ENCODE measurements at regions not wholly inside any gene's neighbourhood (a gene's known extent, or its start where the extent isn't known, plus 50 kb on each side); places are given as distances from the start of the nearest gene placed in this dataset.

DNA sequence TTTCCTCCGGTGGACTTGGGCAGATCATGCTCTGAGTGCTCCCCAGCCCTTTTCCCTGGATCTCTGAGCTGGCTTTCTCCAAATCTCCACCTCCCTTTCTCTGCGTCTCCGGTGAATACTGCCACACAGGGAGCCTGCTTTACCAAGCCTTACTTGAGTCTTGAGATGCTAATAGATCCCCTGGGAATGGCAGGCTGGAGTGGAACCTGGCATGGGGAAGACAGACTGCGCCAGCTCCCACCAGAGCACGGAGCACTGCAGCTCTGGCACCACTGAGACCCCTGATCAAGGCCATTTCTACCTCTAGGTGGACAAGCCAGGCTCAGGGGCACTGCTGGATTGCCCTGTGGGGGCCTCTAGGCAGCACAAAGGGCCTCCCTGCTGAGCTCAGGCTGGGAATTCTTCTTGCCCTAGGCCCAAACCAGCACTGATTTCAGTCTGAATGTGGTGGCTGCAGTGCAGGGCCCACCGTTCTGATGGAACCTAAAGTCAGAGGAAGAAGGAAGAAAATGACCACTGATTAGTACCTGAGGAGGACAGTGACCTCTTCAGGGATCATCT lies 74.3 kb upstream of the CRHR1 start:
- DNase-seq (ENCODE audit: low read depth in 3 of 3, low spot score in 1 of 3) = no peak

DNA sequence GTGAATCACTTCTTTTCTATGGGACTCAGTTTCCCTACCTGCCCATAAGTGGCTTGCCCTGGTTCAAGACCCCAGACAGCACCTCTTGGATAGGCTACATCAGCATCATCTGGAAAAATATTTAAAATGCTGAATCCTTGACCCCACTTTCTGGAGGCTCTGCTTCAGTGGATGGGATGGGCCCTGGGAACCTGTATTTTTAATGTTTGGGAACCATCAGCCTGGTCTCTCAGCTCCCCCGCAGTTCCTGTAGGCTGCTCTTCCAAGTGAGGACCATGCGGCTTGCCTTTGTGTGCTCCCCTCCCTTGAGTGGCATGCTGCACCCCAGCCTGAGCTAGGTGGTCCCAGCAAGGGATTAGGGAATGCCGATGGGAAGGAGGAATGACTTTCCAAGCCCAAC lies 68.3 kb upstream of the CRHR1 start:
- no peak for DNase-seq (ENCODE audit: low read depth in 3 of 3, low spot score in 1 of 3)

DNA sequence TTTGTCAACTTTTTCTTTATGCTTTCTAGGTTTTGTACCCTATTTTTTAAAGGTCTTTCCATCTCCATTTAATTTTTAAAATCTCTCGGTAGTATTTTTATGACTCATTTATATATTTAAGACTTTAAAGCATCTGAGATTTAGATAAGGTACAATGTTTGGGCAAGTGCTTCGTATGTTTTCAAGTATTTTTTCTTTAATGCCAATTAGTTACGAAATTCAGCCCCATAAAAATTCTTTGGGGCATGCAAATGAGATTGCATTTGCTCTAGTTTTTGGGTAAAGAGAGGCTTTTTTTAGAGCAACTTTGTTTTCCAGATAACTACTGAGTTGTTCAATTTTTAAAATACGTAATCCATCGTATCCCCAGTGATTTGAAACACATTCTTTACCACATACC lies 65.3 kb upstream of the CRHR1 start:
- no peak for DNase-seq (ENCODE audit: low read depth in 3 of 3, low spot score in 1 of 3)

DNA sequence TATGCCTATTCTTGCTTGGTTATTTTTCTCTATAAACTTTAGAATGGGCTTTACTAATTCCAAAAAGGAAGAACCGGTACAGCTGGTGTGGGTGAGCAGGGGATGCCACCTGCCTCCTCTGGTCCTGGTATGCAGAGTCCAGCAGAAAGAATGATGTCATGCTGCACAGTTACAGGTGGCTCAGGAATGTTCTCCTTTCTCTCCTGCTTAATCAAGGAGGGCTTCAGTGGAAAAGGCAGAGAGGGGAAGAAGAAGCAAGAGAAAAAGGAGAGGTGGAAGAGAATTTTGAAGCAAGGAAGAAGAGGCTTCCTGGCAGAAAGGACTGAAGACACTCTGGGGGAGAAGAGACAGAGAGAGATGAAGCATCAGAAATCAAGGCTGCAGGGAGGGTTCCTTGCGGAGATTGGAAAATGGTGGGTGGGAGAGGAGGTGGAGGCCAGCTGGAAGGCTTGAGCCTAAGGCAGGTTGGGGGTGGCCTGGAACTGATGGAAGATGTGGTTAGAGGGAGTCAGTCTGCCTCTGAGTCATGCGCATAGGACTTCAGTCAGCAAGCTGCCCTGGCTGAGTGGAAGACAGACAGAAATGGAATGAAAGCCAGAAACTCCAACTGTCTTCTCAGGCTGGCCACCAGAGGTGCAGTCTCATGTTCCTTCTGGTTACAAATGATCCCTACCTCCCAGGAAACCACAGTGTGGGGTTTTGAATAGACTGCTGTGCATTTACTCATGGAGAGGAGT lies 64.6 kb upstream of the CRHR1 start:
- DNase-seq (ENCODE audit: low read depth in 3 of 3, low spot score in 1 of 3) = no peak

DNA sequence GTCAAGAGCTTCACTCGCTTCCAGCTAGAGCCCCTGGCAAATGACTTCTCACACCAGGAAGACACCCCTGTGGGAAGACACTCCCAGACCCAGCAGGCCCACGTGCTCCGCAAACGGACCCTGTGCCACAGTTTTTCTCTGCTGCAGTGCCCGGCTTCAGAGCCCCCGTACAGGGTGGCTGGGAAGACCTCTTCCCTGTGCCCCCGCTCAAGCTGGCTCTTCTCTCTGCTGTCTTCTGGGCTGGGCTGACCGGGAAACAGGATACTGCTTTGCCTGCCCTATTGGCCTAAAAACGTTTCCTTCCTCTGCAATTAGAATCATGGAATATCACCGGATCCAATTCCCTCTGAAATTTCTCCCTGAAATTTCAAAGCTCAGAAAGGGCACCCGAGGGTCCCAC lies 63.7 kb upstream of the CRHR1 start:
- no peak for DNase-seq (ENCODE audit: low read depth in 3 of 3, low spot score in 1 of 3)

DNA sequence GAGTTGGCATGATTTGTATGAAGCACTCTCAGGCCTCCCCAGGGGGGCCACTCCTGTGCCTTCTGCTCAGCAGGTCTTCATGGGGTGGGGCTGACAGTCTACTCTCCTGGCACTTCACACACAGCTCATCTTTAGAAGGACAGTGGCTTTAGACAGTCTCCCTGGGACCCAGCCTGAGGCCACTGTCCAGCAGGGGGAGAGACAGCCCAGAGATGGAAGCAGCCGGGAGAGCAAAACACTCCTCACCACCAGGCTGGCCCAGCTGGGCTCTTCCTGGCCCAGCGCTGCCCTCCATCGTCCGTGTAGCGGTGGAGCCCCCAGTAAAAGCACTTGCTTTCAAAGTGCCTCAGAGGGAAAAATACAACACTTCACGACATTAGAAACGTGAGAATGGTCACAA lies 62.0 kb upstream of the CRHR1 start:
- DNase-seq (ENCODE audit: low read depth in 3 of 3, low spot score in 1 of 3) = no peak

DNA sequence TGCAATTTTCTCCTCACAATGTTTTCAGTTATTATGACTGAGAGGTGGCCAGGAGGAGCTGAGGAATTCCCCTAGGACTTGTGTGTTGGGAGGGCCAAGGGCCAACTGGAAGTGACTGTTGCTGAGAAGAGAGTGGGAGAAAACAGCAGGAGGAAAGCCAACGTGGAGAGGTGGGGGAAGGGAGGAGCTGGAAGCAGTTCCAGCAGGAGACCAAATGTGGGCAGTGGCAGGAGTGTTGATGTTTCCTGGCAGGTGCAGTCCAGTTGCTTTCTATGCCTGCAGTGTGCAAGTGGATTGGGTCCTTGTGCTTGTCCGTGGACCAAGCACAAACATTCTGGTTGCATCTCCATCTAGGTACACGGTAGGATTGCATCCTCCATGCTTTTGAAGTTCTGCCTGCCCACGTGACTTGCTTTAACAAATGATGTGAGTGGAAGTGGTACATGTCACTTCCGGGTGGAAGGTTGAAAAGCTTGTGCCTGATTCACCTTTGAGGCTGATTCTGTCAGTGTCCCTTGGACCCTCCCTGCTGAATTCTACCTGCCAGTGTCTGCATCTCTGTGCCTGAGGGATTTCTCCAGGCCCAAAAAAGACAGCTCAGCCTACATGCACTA lies 54.7 kb upstream of the CRHR1 start:
- DNase-seq (ENCODE audit: low read depth in 3 of 3, low spot score in 1 of 3) = no peak

DNA sequence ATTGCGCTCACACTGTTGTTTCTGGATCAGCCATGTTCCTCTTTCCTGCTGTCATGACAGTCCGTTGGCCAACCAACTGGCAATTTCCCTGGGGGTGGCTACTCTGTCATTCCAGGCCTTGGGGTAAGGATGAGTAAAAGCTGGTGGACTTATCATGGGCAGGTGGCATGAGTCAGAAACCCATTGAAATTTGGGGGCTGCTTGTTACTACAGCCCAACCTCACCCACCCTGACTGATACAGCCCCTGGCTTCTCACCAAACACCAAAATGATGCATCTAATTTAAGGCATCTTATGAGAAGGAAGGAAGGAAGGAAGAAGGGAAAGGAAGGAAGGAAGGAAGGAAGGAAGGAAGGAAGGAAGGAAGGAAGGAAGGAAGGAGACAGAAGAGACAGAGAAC lies 53.9 kb upstream of the CRHR1 start:
- DNase-seq (ENCODE audit: low read depth in 3 of 3, low spot score in 1 of 3) = no peak

DNA sequence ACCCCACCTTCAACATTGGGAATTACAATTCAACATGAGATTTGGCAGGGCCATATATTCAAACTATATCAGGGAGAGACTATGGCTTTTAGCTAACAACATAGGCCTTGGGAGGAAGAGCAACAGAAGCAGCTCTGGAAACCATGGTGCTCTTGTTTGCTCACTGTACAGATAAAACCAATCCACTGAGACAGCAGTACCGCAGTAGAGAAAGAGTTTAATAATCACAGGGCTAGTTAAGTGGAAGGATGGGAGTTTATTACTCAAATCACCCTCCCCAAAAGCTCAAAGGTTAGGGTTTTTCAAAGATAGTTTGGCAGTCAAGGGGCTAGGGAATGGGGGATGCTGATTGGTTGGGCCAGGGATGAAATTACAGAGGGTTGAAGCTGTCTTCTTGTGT lies 52.7 kb upstream of the CRHR1 start:
- no peak for DNase-seq (ENCODE audit: low read depth in 3 of 3, low spot score in 1 of 3)

DNA sequence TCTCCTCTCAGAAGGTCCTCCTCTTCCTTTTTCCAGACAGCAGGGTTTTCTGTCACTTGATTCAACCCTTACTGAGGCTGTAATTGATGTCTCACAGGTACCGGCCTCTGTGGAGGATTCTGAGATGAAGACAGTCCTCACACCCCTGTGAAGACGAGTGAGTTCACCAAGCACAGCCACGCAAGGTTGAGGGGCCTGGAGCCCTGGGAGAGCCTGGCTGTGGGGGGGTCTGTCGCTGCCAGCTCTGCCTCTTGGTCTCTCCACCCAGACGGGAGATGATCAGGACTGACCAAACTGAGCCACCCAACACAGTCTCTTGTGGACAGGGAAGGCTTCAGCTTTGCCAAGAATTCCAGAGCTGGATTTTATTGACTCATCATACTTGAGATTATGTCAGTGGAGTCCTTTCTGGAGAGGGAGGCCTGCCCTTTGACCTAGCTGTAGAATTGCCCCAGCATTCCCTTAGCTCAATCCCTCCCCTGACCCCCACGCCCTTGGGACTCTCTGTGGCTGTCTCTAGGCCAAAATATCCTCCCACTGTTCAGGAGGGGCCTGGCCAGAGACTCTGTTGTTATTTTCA lies 51.1 kb upstream of the CRHR1 start:
- no peak for DNase-seq (ENCODE audit: low read depth in 3 of 3, low spot score in 1 of 3)

DNA sequence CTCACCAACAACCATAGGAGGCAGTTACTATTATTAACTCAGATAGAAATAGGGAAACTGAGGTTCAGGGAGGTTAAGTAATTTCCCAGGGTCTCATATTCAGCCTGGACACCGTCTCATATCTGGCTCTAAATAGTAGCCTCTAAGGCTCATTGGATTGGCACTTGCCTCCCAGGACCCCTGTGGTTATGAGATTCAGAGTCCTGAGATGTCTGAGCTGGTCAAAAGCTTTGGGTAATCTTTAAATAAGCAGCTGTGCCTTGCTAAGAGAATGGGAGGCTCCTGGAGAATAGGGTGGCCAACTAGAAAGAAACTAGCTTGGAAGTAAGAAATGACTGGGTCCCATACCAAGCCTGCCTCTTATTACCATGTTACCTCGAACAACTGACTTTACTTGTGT lies 50.3 kb upstream of the CRHR1 start:
- no peak for DNase-seq (ENCODE audit: low read depth in 3 of 3, low spot score in 1 of 3)
